ENCODE measurements at regions not wholly inside any gene's neighbourhood (a gene's known extent, or its start where the extent isn't known, plus 50 kb on each side); places are given as distances from the start of the nearest gene placed in this dataset.
A peak's percentile ranks its signal among the peaks of the same experiment; 100 is the strongest.

DNA sequence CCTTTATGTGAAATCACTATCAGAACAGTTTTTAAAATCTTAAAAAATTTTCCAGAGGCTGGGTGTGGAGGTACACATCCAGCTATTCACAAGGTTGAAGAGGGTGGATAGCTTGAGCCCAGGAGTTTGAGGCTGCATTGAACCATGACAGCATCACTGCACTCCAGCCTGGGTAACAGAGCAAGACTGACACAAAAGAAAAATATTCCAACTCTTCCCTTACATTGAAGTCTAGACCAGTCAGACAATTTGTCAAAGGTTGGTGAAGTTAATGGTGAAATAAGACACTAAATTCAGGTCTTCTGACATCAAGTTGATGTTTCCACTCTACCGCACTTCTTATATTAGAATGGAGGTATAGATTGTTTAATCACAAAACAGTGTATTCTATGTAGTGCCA lies 52.8 kb downstream of the HYCC2 start:
- 97% methylated on average over 1 of the region's 1 CpG for WGBS
- no peak for DNase-seq
- intact Hi-C loops (cut with DNase I) = no loop called here

DNA sequence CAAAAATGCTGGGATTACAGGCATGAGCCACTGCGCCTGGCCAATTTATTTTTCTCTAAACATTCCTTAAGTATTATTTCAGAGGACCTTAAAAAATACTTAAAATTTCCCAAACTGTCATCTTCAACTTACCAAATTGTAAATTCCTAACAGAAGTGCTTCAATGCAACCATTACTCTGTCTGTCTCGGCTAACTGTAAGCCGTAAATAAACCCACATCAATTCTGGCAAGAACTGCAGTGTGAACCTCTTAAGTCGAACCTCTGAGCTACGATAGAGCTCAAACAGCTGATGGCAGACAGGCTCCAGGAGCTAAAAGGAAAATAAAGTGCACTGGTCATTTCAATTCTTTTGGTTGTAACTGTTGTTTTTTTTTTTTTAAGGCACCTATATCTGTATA lies 53.4 kb upstream of the ORC2 start:
- ATAC-seq = peak in 1 of 2 donors; percentile 75
- Histone ChIP-seq H3K4me3 (ENCODE audit: low read length) (no peak overlapping the region), H3K27me3 (ENCODE audit: control insufficient read depth, insufficient read depth) (no peaks in the 10 kb centered on the region), H3K4me1 (ENCODE audit: control insufficient read depth, insufficient read depth, low read length) (no peaks in the 10 kb centered on the region), H3K9me3 (ENCODE audit: control insufficient read depth, low read length) (no peaks in the 10 kb centered on the region), H3K27ac (ENCODE audit: low read length) (no peak overlapping the region)
- no peak for DNase-seq
- intact Hi-C loops (cut with DNase I) = no loop called here
- 77% methylated on average over 5 of the region's 5 CpGs for WGBS

More for the DNA sequence above, 52.8 kb downstream of the HYCC2 start:
- ATAC-seq = no peak
- H3K9me3 ChIP-seq (ENCODE audit: control insufficient read depth, low read length) = no peaks in the 10 kb centered on the region
- no peak overlapping the region for H3K27ac ChIP-seq (ENCODE audit: low read length)
- H3K4me1 ChIP-seq (ENCODE audit: control insufficient read depth, insufficient read depth, low read length) = no peaks in the 10 kb centered on the region
- no peaks in the 10 kb centered on the region for H3K27me3 ChIP-seq (ENCODE audit: control insufficient read depth, insufficient read depth)
- no peak overlapping the region for H3K4me3 ChIP-seq (ENCODE audit: low read length)
